Tongue (tissue), 1 donor: ENCODE measurements at regions not wholly inside any gene's neighbourhood (a gene's known extent, or its start where the extent isn't known, plus 50 kb on each side); places are given as distances from the start of the nearest gene placed in this dataset.

Source experiments
- DNase-seq: peaks from one replicate; pipeline ENCODE4 v3.0.0-alpha.2; 2015

DNA sequence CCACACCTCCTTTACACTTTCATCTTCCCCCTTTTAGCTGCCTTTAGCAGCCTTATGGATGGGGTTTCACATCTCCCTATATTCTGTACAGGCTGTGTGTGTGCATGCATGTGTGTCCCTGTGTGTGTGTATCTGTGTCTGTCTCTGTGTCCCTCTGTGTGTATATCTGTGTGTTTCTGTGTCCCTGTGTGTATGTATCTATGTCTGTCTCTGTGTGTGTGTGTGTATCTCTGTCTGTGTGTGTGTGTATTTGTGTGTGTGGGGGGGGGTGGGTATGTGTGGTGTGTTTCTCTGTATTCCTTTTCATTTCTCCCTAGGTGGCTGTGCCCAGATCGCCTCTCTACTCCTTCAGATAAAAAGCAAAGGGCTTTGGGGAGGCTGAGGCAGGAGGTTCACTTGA is 52.2 kb upstream of the CD83 start:
- DNase-seq: no peak

DNA sequence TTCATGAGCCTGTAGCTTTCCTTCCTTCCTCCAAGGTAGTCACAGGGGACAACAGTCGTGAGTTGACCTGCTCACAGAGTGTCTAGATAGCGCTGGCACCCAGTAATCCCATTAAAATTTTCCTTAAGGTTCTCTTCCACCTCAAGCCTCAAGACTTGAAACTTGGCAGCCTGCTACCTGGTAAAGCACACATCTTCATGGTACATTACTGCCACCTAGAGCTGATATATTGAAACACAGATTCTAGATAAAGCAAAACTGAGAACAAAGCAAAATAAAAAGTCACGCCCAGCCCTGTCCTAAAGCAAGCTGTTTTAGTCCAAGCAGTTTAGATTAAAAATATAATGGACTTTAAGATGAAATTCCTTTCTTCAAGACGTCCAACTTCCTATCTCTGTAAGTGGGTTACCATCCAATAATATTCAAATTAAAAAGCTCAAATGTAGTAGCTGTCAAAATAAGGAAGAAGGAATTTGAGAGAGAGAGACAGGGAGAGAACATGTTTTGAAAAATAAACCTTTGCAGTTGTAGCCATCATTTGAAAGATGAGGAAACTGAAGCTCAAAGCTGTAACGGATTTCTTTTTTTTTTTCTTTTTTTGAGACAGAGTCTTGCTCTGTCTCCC is 50.7 kb upstream of the CD83 start:
- DNase-seq: peak; percentile 88

DNA sequence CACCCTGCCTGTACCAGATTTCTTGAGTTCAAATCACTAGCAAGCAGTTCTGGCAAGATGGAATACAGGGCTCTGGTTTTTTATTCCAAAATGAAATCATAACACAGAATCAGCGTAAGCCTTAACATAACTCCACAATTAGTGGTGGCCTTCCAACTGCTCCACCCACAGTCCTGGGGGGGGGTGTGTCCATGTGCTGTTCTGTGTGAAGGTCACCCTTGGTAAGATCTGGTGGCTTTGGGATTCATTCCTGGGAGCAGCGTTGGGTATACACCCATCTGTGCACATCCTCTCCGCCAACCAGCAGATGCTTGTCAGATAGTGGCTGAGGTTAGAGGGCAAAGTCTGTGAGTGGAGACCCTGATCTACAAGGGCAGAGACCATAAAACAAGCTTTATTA is 49.9 kb upstream of the CD83 start:
- no peak for DNase-seq
